SK-N-SH (cell line): ENCODE measurements at regions not wholly inside any gene's neighbourhood (a gene's known extent, or its start where the extent isn't known, plus 50 kb on each side); places are given as distances from the start of the nearest gene placed in this dataset.

Experiments
- POLR2AphosphoS5 ChIP-seq: IDR thresholded peaks from 2 replicates; pipeline ENCODE4 v1.6.1; 2012; ENCODE audit warnings: low read depth, low read length
- SIN3A ChIP-seq: IDR thresholded peaks from 2 replicates; pipeline ENCODE4 v1.6.1; 2012; ENCODE audit warnings: low read depth, mild to moderate bottlenecking, low read length, moderate library complexity, borderline replicate concordance
- TAF1 ChIP-seq: IDR thresholded peaks from 2 replicates; pipeline ENCODE4 v1.6.1; 2012; ENCODE audit warnings: low read depth, mild to moderate bottlenecking, low read length, moderate library complexity, borderline replicate concordance
- TF ChIP-seq, protein P1 (sequence below): fragments of 200-600 bp; sonication (generic); IDR thresholded peaks from 2 replicates; pipeline ENCODE4 v1.6.1; 2017; ENCODE audit warnings: antibody characterized with exemption, mild to moderate bottlenecking, moderate library complexity
- TF ChIP-seq, protein P2 (sequence below): IDR thresholded peaks from 2 replicates; pipeline ENCODE4 v1.6.1; 2012; ENCODE audit warnings: mild to moderate bottlenecking, low read depth, low read length, moderate library complexity

DNA sequence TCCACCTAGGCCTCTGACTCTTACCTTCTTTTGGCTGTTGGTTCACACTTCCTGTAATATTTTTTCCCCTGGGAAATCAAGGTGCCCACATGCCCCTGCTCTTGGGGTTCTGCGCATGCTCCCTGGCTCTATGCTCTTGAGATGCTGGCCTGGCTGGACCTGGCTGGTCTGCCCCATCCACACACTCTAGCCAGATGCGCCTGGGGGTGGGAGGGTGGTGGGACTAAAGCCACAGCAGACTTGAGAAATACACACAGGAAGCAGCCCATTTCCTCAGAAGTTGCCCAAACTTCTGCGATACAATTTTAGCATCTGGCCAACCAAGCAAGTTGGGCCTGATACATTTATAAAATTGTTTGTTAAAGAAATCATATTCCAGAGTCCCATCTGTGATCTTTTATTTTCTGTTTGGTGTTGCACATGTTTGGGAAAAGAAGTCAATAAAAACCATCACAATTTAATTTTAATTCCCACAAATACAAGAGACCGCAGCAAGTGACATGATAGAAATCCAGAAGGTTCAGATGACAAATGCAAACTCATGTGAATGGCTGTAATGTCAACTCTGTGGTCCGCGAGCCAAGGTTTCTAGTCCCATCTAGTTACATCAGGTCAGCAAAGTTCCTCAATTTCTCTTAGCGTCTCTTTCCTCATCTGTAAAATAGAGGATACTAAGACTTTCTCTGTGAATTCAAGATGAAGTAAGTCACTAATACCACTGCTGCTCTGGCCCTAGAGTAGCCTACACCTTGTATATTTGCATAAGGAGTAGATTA, 55.9 kb upstream of the MEF2A start:
- TF ChIP-seq, protein P1, sequence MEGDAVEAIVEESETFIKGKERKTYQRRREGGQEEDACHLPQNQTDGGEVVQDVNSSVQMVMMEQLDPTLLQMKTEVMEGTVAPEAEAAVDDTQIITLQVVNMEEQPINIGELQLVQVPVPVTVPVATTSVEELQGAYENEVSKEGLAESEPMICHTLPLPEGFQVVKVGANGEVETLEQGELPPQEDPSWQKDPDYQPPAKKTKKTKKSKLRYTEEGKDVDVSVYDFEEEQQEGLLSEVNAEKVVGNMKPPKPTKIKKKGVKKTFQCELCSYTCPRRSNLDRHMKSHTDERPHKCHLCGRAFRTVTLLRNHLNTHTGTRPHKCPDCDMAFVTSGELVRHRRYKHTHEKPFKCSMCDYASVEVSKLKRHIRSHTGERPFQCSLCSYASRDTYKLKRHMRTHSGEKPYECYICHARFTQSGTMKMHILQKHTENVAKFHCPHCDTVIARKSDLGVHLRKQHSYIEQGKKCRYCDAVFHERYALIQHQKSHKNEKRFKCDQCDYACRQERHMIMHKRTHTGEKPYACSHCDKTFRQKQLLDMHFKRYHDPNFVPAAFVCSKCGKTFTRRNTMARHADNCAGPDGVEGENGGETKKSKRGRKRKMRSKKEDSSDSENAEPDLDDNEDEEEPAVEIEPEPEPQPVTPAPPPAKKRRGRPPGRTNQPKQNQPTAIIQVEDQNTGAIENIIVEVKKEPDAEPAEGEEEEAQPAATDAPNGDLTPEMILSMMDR, result no peak
- no peak for TF ChIP-seq POLR2AphosphoS5
- no peak for TF ChIP-seq SIN3A
- TF ChIP-seq, protein P2, sequence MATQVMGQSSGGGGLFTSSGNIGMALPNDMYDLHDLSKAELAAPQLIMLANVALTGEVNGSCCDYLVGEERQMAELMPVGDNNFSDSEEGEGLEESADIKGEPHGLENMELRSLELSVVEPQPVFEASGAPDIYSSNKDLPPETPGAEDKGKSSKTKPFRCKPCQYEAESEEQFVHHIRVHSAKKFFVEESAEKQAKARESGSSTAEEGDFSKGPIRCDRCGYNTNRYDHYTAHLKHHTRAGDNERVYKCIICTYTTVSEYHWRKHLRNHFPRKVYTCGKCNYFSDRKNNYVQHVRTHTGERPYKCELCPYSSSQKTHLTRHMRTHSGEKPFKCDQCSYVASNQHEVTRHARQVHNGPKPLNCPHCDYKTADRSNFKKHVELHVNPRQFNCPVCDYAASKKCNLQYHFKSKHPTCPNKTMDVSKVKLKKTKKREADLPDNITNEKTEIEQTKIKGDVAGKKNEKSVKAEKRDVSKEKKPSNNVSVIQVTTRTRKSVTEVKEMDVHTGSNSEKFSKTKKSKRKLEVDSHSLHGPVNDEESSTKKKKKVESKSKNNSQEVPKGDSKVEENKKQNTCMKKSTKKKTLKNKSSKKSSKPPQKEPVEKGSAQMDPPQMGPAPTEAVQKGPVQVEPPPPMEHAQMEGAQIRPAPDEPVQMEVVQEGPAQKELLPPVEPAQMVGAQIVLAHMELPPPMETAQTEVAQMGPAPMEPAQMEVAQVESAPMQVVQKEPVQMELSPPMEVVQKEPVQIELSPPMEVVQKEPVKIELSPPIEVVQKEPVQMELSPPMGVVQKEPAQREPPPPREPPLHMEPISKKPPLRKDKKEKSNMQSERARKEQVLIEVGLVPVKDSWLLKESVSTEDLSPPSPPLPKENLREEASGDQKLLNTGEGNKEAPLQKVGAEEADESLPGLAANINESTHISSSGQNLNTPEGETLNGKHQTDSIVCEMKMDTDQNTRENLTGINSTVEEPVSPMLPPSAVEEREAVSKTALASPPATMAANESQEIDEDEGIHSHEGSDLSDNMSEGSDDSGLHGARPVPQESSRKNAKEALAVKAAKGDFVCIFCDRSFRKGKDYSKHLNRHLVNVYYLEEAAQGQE, result no peak
- TF ChIP-seq TAF1, result no peak
